Common myeloid progenitor, CD34-positive (primary cell): ENCODE measurements at regions not wholly inside any gene's neighbourhood (a gene's known extent, or its start where the extent isn't known, plus 50 kb on each side); places are given as distances from the start of the nearest gene placed in this dataset.
A peak's percentile ranks its signal among the peaks of the same experiment; 100 is the strongest.

Experiments
- CTCF ChIA-PET: fragments of 350-600 bp; sonication (Branson Sonifier 250); formaldehyde crosslinking; loops from one replicate; lab custom pipeline; 2021; ENCODE audit warnings: antibody characterized with exemption; lab: Charles Lee
- POLR2A ChIA-PET: fragments of 350-600 bp; sonication (Branson Sonifier 250); formaldehyde crosslinking; loops from one replicate; lab custom pipeline; 2021; ENCODE audit warnings: antibody characterized with exemption; lab: Charles Lee
- DNase-seq, 3 donors: peaks; one replicate each; pipeline versions ENCODE4 v3.0.0 to v3.0.0-alpha.2; 2013
- H3K27ac ChIP-seq, 2 experiments: 1 replicate in 1 of 2; 2 replicates in 1 of 2; pipeline ENCODE4 v1.7.0; 2013; ENCODE audit warnings: inconsistent platforms in 2 of 2, low read length in 2 of 2, mild to moderate bottlenecking in 2 of 2, low read depth in 1 of 2, moderate library complexity in 1 of 2; ENCODE audit not compliant: severe bottlenecking in 2 of 2, insufficient read depth in 1 of 2, poor library complexity in 1 of 2
- H3K27me3 ChIP-seq, 5 experiments: replicated peaks in 2 of 5; 1 replicate in 3 of 5; 2 replicates in 2 of 5; pipeline versions ENCODE4 v1.6.1 to v1.7.0; 2013; ENCODE audit warnings: low read length in 4 of 5, mild to moderate bottlenecking in 2 of 5, moderate library complexity in 2 of 5, inconsistent platforms in 1 of 5; ENCODE audit not compliant: insufficient read depth in 5 of 5, control insufficient read depth in 4 of 5
- H3K36me3 ChIP-seq, 4 experiments: 1 replicate in 2 of 4; 2 replicates in 2 of 4; pipeline versions ENCODE4 v1.6.1 to v1.7.0; 2013; ENCODE audit warnings: low read length in 3 of 4, control low read depth in 1 of 4, mild to moderate bottlenecking in 1 of 4; ENCODE audit not compliant: control insufficient read depth in 4 of 4, insufficient read depth in 4 of 4
- H3K4me1 ChIP-seq, 4 experiments: 1 replicate in 3 of 4; 2 replicates in 1 of 4; pipeline versions ENCODE4 v1.6.1 to v1.7.1; 2013; ENCODE audit warnings: low read length in 3 of 4, mild to moderate bottlenecking in 3 of 4, control low read depth in 1 of 4, inconsistent platforms in 1 of 4, moderate library complexity in 1 of 4; ENCODE audit not compliant: control insufficient read depth in 4 of 4, insufficient read depth in 4 of 4; ENCODE audit errors: control extremely low read depth in 1 of 4
- H3K4me3 ChIP-seq, 7 experiments: 1 replicate in 4 of 7; 2 replicates in 3 of 7; pipeline versions ENCODE4 v1.5.1 to v1.7.0; 2013; ENCODE audit warnings: mild to moderate bottlenecking in 7 of 7, low read length in 6 of 7, moderate library complexity in 6 of 7, inconsistent platforms in 2 of 7, low read depth in 2 of 7, control low read depth in 1 of 7; ENCODE audit not compliant: insufficient read depth in 4 of 7, control insufficient read depth in 1 of 7; ENCODE audit errors: extremely low read depth in 1 of 7
- H3K9me3 ChIP-seq, 5 experiments: 1 replicate in 4 of 5; 2 replicates in 1 of 5; pipeline versions ENCODE4 v1.6.1 to v1.7.1; 2013; ENCODE audit warnings: low read length in 4 of 5, mild to moderate bottlenecking in 2 of 5, inconsistent platforms in 1 of 5, low read depth in 1 of 5, moderate library complexity in 1 of 5; ENCODE audit not compliant: control insufficient read depth in 4 of 5, insufficient read depth in 2 of 5; ENCODE audit errors: control extremely low read depth in 1 of 5
- WGBS: methylation state at CpG from one replicate; pipeline ENCODE4 v1.1.5; 2013; ENCODE audit not compliant: insufficient coverage; 5-methylcytosine and 5-hydroxymethylcytosine counted together

DNA sequence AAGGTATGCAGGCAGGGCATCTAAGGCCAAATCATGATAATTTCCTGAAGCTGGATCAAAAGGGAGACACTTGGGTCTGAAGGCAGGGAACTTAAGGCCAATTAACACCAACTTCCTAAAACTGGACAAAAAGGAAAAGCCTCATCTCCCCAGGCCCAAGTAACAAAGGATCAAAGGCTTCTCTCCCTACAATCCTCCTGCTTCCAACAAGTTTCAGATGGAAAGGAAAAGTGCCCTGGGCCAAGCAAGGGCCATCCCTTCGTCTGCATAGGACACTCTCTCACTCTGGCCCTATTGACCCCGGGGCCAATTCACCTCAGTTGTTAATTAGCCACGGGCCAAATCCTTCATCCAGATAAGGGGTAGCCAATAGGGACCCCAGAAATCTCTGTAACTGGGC, 1335.8 kb upstream of the CDH2 start:
- H3K27me3 ChIP-seq, result no peaks in the 10 kb centered on the region
- no peak overlapping the region for H3K4me3 ChIP-seq
- H3K4me1 ChIP-seq, result no peaks in the 10 kb centered on the region
- H3K27ac ChIP-seq, result no peak overlapping the region
- 87% methylated on average over 3 of the region's 3 CpGs for WGBS
- H3K36me3 ChIP-seq, result no peaks in the 10 kb centered on the region
- peaks cover 0 to 1% (median 0%) of the 10 kb centered on the region in 5 experiments for H3K9me3 ChIP-seq
- ChIA-PET CTCF (no interaction called here), POLR2A (no interaction called here)
- no peak for DNase-seq

DNA sequence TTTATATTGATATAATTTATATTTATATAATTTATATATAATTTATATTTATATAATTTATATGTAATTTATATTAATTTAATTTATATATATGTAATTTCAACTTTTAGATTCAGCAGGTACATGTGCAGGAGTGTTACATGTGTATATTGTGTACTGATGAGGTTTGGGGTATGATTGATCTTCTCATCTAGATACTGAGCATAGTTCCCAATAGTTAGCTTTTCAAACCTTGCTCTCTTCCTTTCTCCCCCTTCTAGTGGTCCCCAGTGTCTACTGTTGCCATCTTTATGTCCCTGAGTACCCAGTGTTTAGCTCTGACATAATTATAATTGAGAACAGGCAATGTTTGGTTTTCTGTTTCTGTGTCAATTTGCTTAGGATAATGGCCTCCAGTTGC, 1335.3 kb upstream of the CDH2 start:
- H3K4me1 ChIP-seq, result no peaks in the 10 kb centered on the region
- H3K4me3 ChIP-seq, result no peak overlapping the region
- ChIA-PET CTCF (no interaction called here), POLR2A (no interaction called here)
- H3K36me3 ChIP-seq, result no peaks in the 10 kb centered on the region
- H3K9me3 ChIP-seq, result peaks cover 0 to 1% (median 0%) of the 10 kb centered on the region in 5 experiments
- DNase-seq, result peak in 2 of 3 donors; percentile 19 to 33
- no peak overlapping the region for H3K27ac ChIP-seq
- no peaks in the 10 kb centered on the region for H3K27me3 ChIP-seq

DNA sequence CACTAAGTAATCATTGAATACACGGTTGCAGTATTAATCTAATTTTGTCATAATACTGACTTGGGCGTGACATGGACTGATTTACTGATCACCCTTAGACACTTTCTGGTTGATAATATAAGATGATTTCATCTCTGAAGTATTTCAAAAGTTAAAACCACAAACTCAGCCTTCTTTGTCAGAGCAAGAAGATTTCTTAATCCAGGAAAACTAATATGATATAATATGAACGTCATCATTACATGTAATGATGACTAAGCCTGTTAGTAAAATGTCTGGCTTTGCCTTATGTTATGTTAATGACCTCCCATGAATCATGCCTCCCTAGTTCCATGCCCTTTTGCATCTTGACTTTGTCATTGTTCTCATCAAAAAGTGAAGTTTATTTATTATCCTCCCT, 1325.0 kb upstream of the CDH2 start:
- no peaks in the 10 kb centered on the region for H3K9me3 ChIP-seq
- no peak overlapping the region for H3K27ac ChIP-seq
- H3K36me3 ChIP-seq, result no peaks in the 10 kb centered on the region
- no peak for DNase-seq
- ChIA-PET CTCF (no interaction called here), POLR2A (no interaction called here)
- H3K27me3 ChIP-seq, result no peaks in the 10 kb centered on the region
- no peaks in the 10 kb centered on the region for H3K4me1 ChIP-seq
- H3K4me3 ChIP-seq, result no peak overlapping the region
- 100% methylated on average over 1 of the region's 3 CpGs for WGBS

DNA sequence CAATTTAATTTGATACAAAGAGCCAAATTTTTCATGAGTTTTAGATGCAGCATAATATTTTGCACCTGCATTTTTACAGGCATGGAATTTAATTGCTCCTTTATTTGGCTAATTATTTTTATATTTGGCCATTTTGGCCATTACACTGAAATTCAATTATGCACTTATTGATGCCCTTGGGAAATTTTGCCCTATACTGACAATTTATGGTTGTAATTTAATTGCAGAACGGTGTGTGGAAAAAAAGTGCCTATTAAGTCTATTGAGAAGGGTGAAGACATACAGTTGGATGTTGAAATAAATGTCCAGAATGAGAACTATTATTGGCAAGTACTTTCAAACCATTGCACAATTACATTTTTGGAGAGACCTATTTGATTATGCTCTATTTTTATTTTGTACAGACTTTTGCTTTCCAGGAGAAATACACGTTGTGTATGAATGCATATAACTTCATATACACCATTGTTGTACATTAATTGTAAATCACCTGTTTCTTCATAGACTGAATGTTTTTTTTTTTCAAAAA, 1319.3 kb upstream of the CDH2 start:
- Histone ChIP-seq H3K4me1 (no peaks in the 10 kb centered on the region), H3K27ac (no peak overlapping the region), H3K4me3 (no peak overlapping the region), H3K36me3 (no peaks in the 10 kb centered on the region), H3K27me3 (no peaks in the 10 kb centered on the region), H3K9me3 (no peaks in the 10 kb centered on the region)
- POLR2A ChIA-PET, result no interaction called here
- DNase-seq, result no peak
- 86% methylated on average over 1 of the region's 2 CpGs for WGBS
- CTCF ChIA-PET, result no interaction called here

DNA sequence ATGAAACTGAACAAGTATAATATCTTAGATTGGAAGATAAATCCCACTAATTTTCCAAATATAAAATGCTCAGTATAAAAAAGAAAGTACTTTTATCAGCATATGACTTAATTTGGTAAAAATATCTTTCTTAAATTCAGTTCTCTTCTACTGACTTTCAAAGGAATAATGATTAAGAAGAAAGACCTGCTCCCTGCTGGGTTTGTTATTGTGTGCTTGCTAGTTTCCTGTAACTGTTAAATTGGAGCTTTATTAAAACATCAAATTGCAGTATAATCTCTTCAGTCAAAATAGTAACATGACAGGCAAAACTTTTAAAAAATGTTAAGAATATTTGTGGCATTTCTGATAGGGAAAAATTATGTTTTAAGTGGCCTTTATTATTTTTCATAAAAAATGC, 1317.4 kb upstream of the CDH2 start:
- CTCF ChIA-PET, result no interaction called here
- no peak for DNase-seq
- POLR2A ChIA-PET, result no interaction called here
- Histone ChIP-seq H3K27me3 (no peaks in the 10 kb centered on the region), H3K27ac (no peak overlapping the region), H3K4me1 (no peaks in the 10 kb centered on the region), H3K4me3 (no peak overlapping the region), H3K36me3 (no peaks in the 10 kb centered on the region), H3K9me3 (no peaks in the 10 kb centered on the region)

DNA sequence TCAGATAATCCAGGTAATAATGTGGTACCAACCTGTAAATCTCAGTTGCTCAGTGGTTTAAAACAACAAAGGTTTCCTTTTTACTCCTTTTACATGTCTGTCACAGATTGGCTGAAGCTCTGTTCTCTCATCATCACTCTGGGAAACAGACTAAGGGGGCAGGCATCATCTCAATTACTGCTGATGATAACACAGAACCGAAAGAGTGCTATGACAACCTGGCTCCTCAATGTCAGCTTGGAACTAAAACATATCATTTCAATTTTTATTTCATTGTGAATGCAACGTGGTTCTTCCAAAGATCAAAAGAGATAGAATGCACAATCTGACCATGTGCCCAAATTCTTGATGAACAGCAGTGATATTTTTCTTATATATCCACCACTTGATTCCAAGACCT, 1315.0 kb upstream of the CDH2 start:
- 100% methylated on average over 1 of the region's 2 CpGs for WGBS
- Histone ChIP-seq H3K27ac (no peak overlapping the region), H3K9me3 (no peaks in the 10 kb centered on the region), H3K27me3 (no peaks in the 10 kb centered on the region), H3K36me3 (no peaks in the 10 kb centered on the region), H3K4me1 (no peaks in the 10 kb centered on the region), H3K4me3 (no peak overlapping the region)
- ChIA-PET CTCF (no interaction called here), POLR2A (no interaction called here)
- no peak for DNase-seq

DNA sequence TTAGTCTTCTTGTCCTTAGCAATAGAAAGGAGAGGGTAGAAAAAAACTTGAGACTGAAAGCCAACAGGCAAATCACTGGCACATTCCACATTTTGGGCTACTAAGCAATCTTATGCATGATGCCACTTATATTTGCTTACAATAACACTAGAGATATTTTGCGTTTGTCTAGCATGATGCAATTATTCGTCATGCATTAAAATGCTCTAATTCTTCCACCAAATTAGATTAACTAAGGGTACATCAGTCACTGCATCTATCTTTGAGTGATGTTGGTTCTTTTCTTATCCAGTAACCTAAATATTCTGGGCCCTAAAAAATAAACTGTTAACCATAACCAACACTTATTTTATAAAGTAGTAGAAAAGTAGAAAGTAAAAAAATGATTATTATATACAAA, 1311.7 kb upstream of the CDH2 start:
- Histone ChIP-seq H3K4me3 (no peak overlapping the region), H3K27me3 (no peaks in the 10 kb centered on the region), H3K4me1 (no peaks in the 10 kb centered on the region), H3K9me3 (no peaks in the 10 kb centered on the region), H3K27ac (no peak overlapping the region), H3K36me3 (no peaks in the 10 kb centered on the region)
- ChIA-PET CTCF (no interaction called here), POLR2A (no interaction called here)
- no peak for DNase-seq
- 100% methylated on average over 2 of the region's 2 CpGs for WGBS
